Neuronal stem cell (in vitro differentiated cells): ENCODE measurements at regions not wholly inside any gene's neighbourhood (a gene's known extent, or its start where the extent isn't known, plus 50 kb on each side); places are given as distances from the start of the nearest gene placed in this dataset.
A peak's percentile ranks its signal among the peaks of the same experiment; 100 is the strongest.

Source experiments
- DNase-seq: peaks from one replicate; pipeline ENCODE4 v3.0.0-alpha.2; 2013; ENCODE audit warnings: low spot score
- H2AFZ ChIP-seq: one replicate; pipeline ENCODE4 v1.6.1; 2013; ENCODE audit warnings: mild to moderate bottlenecking, low read length, inconsistent platforms
- H2AK5ac ChIP-seq: 2 replicates; pipeline ENCODE4 v1.6.1; 2013; ENCODE audit warnings: low read depth, mild to moderate bottlenecking, inconsistent platforms, low read length, moderate library complexity, mixed read lengths
- H2BK120ac ChIP-seq: 2 replicates; pipeline ENCODE4 v1.6.1; 2013; ENCODE audit warnings: low read depth, mild to moderate bottlenecking, inconsistent platforms, low read length, moderate library complexity, mixed read lengths
- H2BK12ac ChIP-seq: one replicate; pipeline ENCODE4 v1.6.1; 2013; ENCODE audit warnings: low read length, inconsistent platforms
- H2BK15ac ChIP-seq: 2 replicates; pipeline ENCODE4 v1.6.1; 2013; ENCODE audit warnings: mild to moderate bottlenecking, low read length, inconsistent platforms, mixed read lengths
- H2BK5ac ChIP-seq: one replicate; pipeline ENCODE4 v1.6.1; 2013; ENCODE audit warnings: inconsistent platforms, mild to moderate bottlenecking, low read length, moderate library complexity
- H3K14ac ChIP-seq: one replicate; pipeline ENCODE4 v1.6.1; 2013; ENCODE audit warnings: low read length, inconsistent platforms
- H3K18ac ChIP-seq: 2 replicates; pipeline ENCODE4 v1.6.1; 2013; ENCODE audit warnings: low read length, inconsistent platforms
- H3K23ac ChIP-seq: 2 replicates; pipeline ENCODE4 v1.6.1; 2013; ENCODE audit warnings: low read depth, mild to moderate bottlenecking, mixed read lengths, low read length, inconsistent platforms; ENCODE audit not compliant: poor library complexity
- H3K27ac ChIP-seq: replicated peaks from 3 replicates; pipeline ENCODE4 v1.5.1; 2013; ENCODE audit warnings: low read length, inconsistent platforms
- H3K27me3 ChIP-seq, 3 experiments: 2 replicates each; pipeline ENCODE4 v1.6.1; 2013; ENCODE audit warnings: low read length in 3 of 3, mild to moderate bottlenecking in 2 of 3, inconsistent platforms in 1 of 3, low read depth in 1 of 3, mixed read lengths in 1 of 3, moderate library complexity in 1 of 3; ENCODE audit not compliant: control insufficient read depth in 3 of 3, insufficient read depth in 3 of 3
- H3K36me3 ChIP-seq, 2 donors: replicated peaks in 1 of 2; 2 replicates each; pipeline ENCODE4 v1.6.1; 2013; ENCODE audit warnings: low read length in 2 of 2; ENCODE audit not compliant: control insufficient read depth in 2 of 2, insufficient read depth in 2 of 2
- H3K4ac ChIP-seq: 2 replicates; pipeline ENCODE4 v1.6.1; 2013; ENCODE audit warnings: inconsistent platforms, mild to moderate bottlenecking, low read length, moderate library complexity
- H3K4me1 ChIP-seq, 2 donors: 1 replicate in 1 of 2; 2 replicates in 1 of 2; pipeline ENCODE4 v1.6.1; 2013; ENCODE audit warnings: low read length in 2 of 2, low read depth in 1 of 2; ENCODE audit not compliant: control insufficient read depth in 2 of 2, insufficient read depth in 1 of 2
- H3K4me2 ChIP-seq: one replicate; pipeline ENCODE4 v1.6.1; 2013; ENCODE audit warnings: mild to moderate bottlenecking, low read length, inconsistent platforms; ENCODE audit not compliant: insufficient read depth, poor library complexity, severe bottlenecking
- H3K4me3 ChIP-seq, 2 donors: 2 replicates each; pipeline ENCODE4 v1.5.1; 2013; ENCODE audit warnings: low read length in 2 of 2, mild to moderate bottlenecking in 2 of 2, inconsistent platforms in 1 of 2, moderate library complexity in 1 of 2
- H3K79me1 ChIP-seq: one replicate; pipeline ENCODE4 v1.6.1; 2013; ENCODE audit warnings: low read depth, mild to moderate bottlenecking, inconsistent platforms, low read length, moderate library complexity
- H3K9ac ChIP-seq: one replicate; pipeline ENCODE4 v1.6.1; 2013; ENCODE audit warnings: mild to moderate bottlenecking, low read depth, low read length, inconsistent platforms; ENCODE audit not compliant: poor library complexity
- H3K9me3 ChIP-seq, 2 donors: replicated peaks in 1 of 2; 2 replicates each; pipeline versions ENCODE3 to v1.6.1; 2013; ENCODE audit warnings: low read length in 2 of 2, mild to moderate bottlenecking in 2 of 2, inconsistent platforms in 1 of 2, low read depth in 1 of 2, mixed read lengths in 1 of 2, moderate library complexity in 1 of 2; ENCODE audit not compliant: control insufficient read depth in 2 of 2, insufficient read depth in 1 of 2
- H4K8ac ChIP-seq: one replicate; pipeline ENCODE4 v1.6.1; 2013; ENCODE audit warnings: low read depth, mild to moderate bottlenecking, inconsistent platforms, low read length, moderate library complexity
- H4K91ac ChIP-seq: one replicate; pipeline ENCODE4 v1.6.1; 2013; ENCODE audit warnings: low read length, low read depth, mild to moderate bottlenecking, inconsistent platforms; ENCODE audit not compliant: poor library complexity
- WGBS, 2 donors: extraction: QIAGEN DNeasy Blood & Tissue Kit; methylation state at CpG; one replicate each; pipeline ENCODE4 v1.1.7; 2013; ENCODE audit warnings: missing lambda C conversion rate in 2 of 2, mixed read lengths in 1 of 2; ENCODE audit not compliant: insufficient read length in 2 of 2, insufficient replicate concordance in 1 of 2; ENCODE audit errors: extremely low coverage in 2 of 2; 5-methylcytosine and 5-hydroxymethylcytosine counted together

- H3K27me3 ChIP-seq = no peaks in the 10 kb centered on the region
- H2BK120ac ChIP-seq = no peak overlapping the region
- no CpG with 5 or more reads among the region's 2 CpGs for WGBS, 2 donors
- no peaks in the 10 kb centered on the region for H3K9me3 ChIP-seq
- H4K8ac ChIP-seq = no peak overlapping the region
- H3K27ac ChIP-seq = no peak overlapping the region
- peak overlapping the region; percentile 50 for H2AFZ ChIP-seq
- no peak overlapping the region for H2BK15ac ChIP-seq
- H4K91ac ChIP-seq = no peak overlapping the region
- no peaks in the 10 kb centered on the region for H3K36me3 ChIP-seq
- no peak overlapping the region for H3K14ac ChIP-seq
- no peak overlapping the region for H2BK5ac ChIP-seq
- H3K23ac ChIP-seq = no peak overlapping the region
- H3K18ac ChIP-seq = no peak overlapping the region
- H3K9ac ChIP-seq = no peak overlapping the region
- no peaks in the 10 kb centered on the region for H3K79me1 ChIP-seq
- H3K4ac ChIP-seq = no peak overlapping the region
- H2AK5ac ChIP-seq = no peak overlapping the region
- peaks cover 5 to 13% of the 10 kb centered on the region in 2 donors for H3K4me1 ChIP-seq
- DNase-seq = no peak
- no peak overlapping the region for H3K4me3 ChIP-seq
- no peak overlapping the region for H3K4me2 ChIP-seq
- H2BK12ac ChIP-seq = no peak overlapping the region
These were observed 51.7 kb upstream of the ACVR2A start for GRCh38 chr2:147792966-147793617.

DNA sequence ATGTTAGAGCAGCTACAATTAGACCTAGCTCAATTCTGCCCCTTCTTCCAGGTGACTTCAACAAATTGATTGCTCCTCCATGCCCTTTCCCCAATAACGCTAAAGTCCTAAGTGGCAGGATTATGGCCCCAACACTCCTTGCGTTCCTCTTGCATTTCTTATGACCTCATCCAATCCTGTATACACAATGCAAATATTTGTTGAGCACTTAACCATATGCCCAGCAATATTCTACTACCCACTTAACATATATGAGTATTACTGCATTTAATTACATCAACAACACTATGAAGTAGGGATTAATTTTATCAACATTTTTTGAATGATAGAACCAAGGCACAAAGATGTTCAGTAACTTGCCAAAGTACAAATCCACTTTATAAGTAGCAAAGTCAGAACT is 54.2 kb upstream of the ACVR2A start:
- Histone ChIP-seq H3K79me1 (no peaks in the 10 kb centered on the region), H3K27me3 (no peaks in the 10 kb centered on the region), H3K9me3 (no peaks in the 10 kb centered on the region), H2BK5ac (no peak overlapping the region), H3K23ac (no peak overlapping the region), H2BK15ac (no peak overlapping the region), H3K36me3 (no peaks in the 10 kb centered on the region), H3K4me1 (peaks cover 5 to 13% of the 10 kb centered on the region in 2 donors), H3K9ac (no peak overlapping the region), H3K4me3 (no peak overlapping the region), H2BK12ac (no peak overlapping the region), H2AFZ (no peak overlapping the region), H4K8ac (no peak overlapping the region), H3K14ac (no peak overlapping the region), H2AK5ac (no peak overlapping the region), H3K27ac (no peak overlapping the region), H3K18ac (no peak overlapping the region), H3K4ac (no peak overlapping the region), H2BK120ac (no peak overlapping the region), H3K4me2 (no peak overlapping the region), H4K91ac (no peak overlapping the region)
- no peak for DNase-seq
- no CpG with 5 or more reads among the region's 2 CpGs for WGBS, 2 donors

DNA sequence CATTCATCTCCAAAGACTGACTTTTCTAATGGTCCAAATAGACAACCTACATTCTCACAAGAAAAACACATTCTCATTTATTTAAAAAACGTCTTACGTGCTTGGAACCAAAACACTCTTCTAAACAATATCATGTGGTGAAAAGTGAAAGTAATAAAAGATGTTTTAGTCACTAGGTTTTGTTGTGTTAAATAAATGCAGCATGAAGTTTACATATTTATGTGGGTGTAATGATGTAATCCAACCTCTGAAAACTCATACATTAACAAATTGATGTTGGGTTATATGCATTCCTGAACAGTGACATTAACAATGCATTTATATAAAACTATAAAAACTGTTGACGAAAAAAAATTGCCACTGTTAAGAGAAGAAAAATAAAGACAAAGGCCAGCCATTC is 55.1 kb upstream of the ACVR2A start:
- Histone ChIP-seq H4K8ac (no peak overlapping the region), H3K36me3 (no peaks in the 10 kb centered on the region), H3K9me3 (no peaks in the 10 kb centered on the region), H2AFZ (no peak overlapping the region), H3K23ac (no peak overlapping the region), H2AK5ac (no peak overlapping the region), H3K4me1 (peaks cover 5 to 13% of the 10 kb centered on the region in 2 donors), H2BK12ac (no peak overlapping the region), H3K4me3 (no peak overlapping the region), H2BK15ac (no peak overlapping the region), H3K27ac (no peak overlapping the region), H3K14ac (no peak overlapping the region), H3K18ac (no peak overlapping the region), H3K4me2 (no peak overlapping the region), H2BK5ac (no peak overlapping the region), H3K79me1 (no peaks in the 10 kb centered on the region), H2BK120ac (no peak overlapping the region), H4K91ac (no peak overlapping the region), H3K9ac (no peak overlapping the region), H3K4ac (no peak overlapping the region), H3K27me3 (no peaks in the 10 kb centered on the region)
- no peak for DNase-seq
- WGBS, 2 donors = no CpG with 5 or more reads among the region's 3 CpGs

GRCh38 chr2:147789287-147789686 is 55.5 kb upstream of the ACVR2A start:
- DNase-seq = no peak
- Histone ChIP-seq H3K79me1 (no peaks in the 10 kb centered on the region), H2BK120ac (no peak overlapping the region), H2AK5ac (no peak overlapping the region), H3K27ac (no peak overlapping the region), H4K91ac (no peak overlapping the region), H3K9ac (no peak overlapping the region), H2BK15ac (no peak overlapping the region), H3K36me3 (no peaks in the 10 kb centered on the region), H3K9me3 (no peaks in the 10 kb centered on the region), H3K4ac (no peak overlapping the region), H3K4me1 (peaks cover 5 to 13% of the 10 kb centered on the region in 2 donors), H2BK5ac (no peak overlapping the region), H3K4me2 (no peak overlapping the region), H3K27me3 (no peaks in the 10 kb centered on the region), H2AFZ (no peak overlapping the region), H3K18ac (no peak overlapping the region), H4K8ac (no peak overlapping the region), H2BK12ac (no peak overlapping the region), H3K4me3 (no peak overlapping the region), H3K23ac (no peak overlapping the region), H3K14ac (no peak overlapping the region)
- WGBS, 2 donors = no CpG with 5 or more reads among the region's 2 CpGs
